OCI-LY3 (cell line): ENCODE measurements at regions not wholly inside any gene's neighbourhood (a gene's known extent, or its start where the extent isn't known, plus 50 kb on each side); places are given as distances from the start of the nearest gene placed in this dataset.

ENCODE experiments used
- H2AFZ ChIP-seq: fragments of 200-600, 300-600 bp; shearing (Covaris generic); 2 replicates; pipeline ENCODE4 v1.6.0; 2014; ENCODE audit warnings: antibody characterized with exemption, low read depth, low read length
- H3K27ac ChIP-seq: fragments of 200-600, 300-600 bp; sonication (generic); 2 replicates; pipeline ENCODE4 v1.5.1; 2014; ENCODE audit warnings: mild to moderate bottlenecking, low read length, moderate library complexity, mixed read lengths
- H3K27me3 ChIP-seq: fragments of 200-600, 300-600 bp; sonication (generic); 2 replicates; pipeline ENCODE4 v1.6.1; 2014; ENCODE audit warnings: low read depth, low read length, mixed read lengths
- H3K36me3 ChIP-seq: fragments of 200-600, 300-600 bp; sonication (generic); replicated peaks from 2 replicates; pipeline ENCODE3; 2014; ENCODE audit warnings: low read depth, low read length, mixed read lengths
- H3K4me1 ChIP-seq: fragments of 300-600, 200-600 bp; sonication (generic); 2 replicates; pipeline ENCODE4 v1.6.1; 2014; ENCODE audit warnings: low read length, mixed read lengths
- H3K4me2 ChIP-seq: fragments of 200-600, 300-600 bp; sonication (generic); 2 replicates; pipeline ENCODE4 v1.6.1; 2014; ENCODE audit warnings: low read length, mixed read lengths
- H3K4me3 ChIP-seq: fragments of 300-600, 200-600 bp; sonication (generic); 2 replicates; pipeline ENCODE4 v1.5.1; 2014; ENCODE audit warnings: antibody characterized with exemption, mild to moderate bottlenecking, low read length, moderate library complexity
- H3K79me2 ChIP-seq: fragments of 300-600, 200-600 bp; shearing (Covaris generic); 2 replicates; pipeline ENCODE4 v1.6.1; 2014; ENCODE audit warnings: mild to moderate bottlenecking, low read length, mixed read lengths
- H3K9ac ChIP-seq: fragments of 300-600, 200-600 bp; shearing (Covaris generic); 2 replicates; pipeline ENCODE4 v1.6.0; 2014; ENCODE audit warnings: mild to moderate bottlenecking, low read length, moderate library complexity
- H3K9me3 ChIP-seq: fragments of 200-600, 300-600 bp; shearing (Covaris generic); 2 replicates; pipeline ENCODE4 v1.6.1; 2014; ENCODE audit warnings: low read length, mixed read lengths; ENCODE audit not compliant: insufficient read depth
- H4K20me1 ChIP-seq: fragments of 200-600, 300-600 bp; sonication (generic); 2 replicates; pipeline ENCODE4 v1.6.1; 2016; ENCODE audit warnings: low read length, mixed read lengths; ENCODE audit not compliant: insufficient read depth
- CTCF ChIP-seq: fragments of 200-600, 300-600 bp; sonication (generic); IDR thresholded peaks from 2 replicates; pipeline ENCODE4 v1.5.1; 2014; ENCODE audit warnings: antibody characterized with exemption, low read length, low read depth
- EZH2phosphoT487 ChIP-seq: fragments of 200-600 bp; shearing (Covaris generic); IDR thresholded peaks from 2 replicates; pipeline ENCODE4 v1.6.1; 2018; ENCODE audit warnings: antibody characterized with exemption, mixed run types, low read depth

DNA sequence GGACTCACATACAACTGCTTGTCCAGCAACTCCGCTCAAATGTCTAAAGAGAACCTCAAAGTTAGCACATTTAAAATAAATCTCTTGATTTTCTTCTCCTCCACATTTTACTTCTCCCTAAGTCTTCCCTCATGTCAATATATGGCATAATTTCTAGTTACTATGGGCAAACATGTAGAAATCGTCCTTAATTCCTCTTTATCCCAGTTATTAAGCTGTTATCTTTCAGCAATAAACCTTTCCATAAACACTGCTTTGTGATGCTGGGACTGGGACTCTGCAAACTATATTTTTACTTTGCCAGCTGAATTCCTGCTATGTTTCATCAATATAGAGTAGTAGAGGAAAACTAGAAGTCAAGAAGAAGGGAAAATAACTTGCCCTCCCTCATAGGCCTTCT, 99.7 kb downstream of the KCNRG start:
- Histone ChIP-seq H2AFZ (no peak overlapping the region), H3K4me2 (no peak overlapping the region), H3K4me1 (no peaks in the 10 kb centered on the region), H3K79me2 (peaks cover 4% of the 10 kb centered on the region; the same call in 1 of the 2 replicates), H3K4me3 (no peak overlapping the region), H3K36me3 (no peaks in the 10 kb centered on the region), H4K20me1 (peaks cover 4% of the 10 kb centered on the region; the same call in 1 of the 2 replicates), H3K27ac (no peak overlapping the region), H3K27me3 (no peaks in the 10 kb centered on the region), H3K9me3 (no peaks in the 10 kb centered on the region), H3K9ac (no peak overlapping the region)
- TF ChIP-seq EZH2phosphoT487 (no peak), CTCF (no peak)

DNA sequence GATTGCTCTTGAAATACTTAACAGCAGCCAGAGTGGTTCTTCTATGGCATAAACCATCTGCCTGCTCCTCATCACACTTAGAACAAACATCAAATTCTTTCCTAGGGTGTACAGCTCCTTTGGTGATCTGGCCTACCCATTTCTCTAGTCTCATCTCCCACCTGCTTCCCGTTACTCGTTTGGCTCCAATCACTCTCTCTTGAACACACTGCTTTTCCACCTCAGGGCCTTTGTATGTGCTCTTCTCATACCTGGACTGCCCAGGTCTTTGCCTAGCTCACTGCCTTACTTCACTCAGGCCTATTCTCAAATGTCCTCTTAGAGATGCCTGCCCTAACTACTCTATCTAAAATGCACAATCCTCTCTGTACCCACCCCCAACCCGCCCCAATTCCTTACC, 100.5 kb downstream of the KCNRG start:
- H3K27ac ChIP-seq = no peak overlapping the region
- H3K9me3 ChIP-seq = no peaks in the 10 kb centered on the region
- H2AFZ ChIP-seq = no peak overlapping the region
- no peaks in the 10 kb centered on the region for H3K36me3 ChIP-seq
- TF ChIP-seq EZH2phosphoT487 = no peak
- H3K27me3 ChIP-seq = no peaks in the 10 kb centered on the region
- no peak overlapping the region for H3K4me3 ChIP-seq
- H3K79me2 ChIP-seq = peaks cover 4% of the 10 kb centered on the region; the same call in 1 of the 2 replicates
- no peak overlapping the region for H3K4me2 ChIP-seq
- H3K9ac ChIP-seq = no peak overlapping the region
- peaks cover under 1% of the 10 kb centered on the region for H3K4me1 ChIP-seq
- H4K20me1 ChIP-seq = peaks cover 4% of the 10 kb centered on the region; the same call in 1 of the 2 replicates

GRCh38 chr13:50116430-50116973, 101.3 kb downstream of the KCNRG start:
- Histone ChIP-seq H3K4me1 (peaks cover 9% of the 10 kb centered on the region), H4K20me1 (peaks cover 4% of the 10 kb centered on the region; the same call in 1 of the 2 replicates), H3K9ac (no peak overlapping the region), H3K27me3 (no peaks in the 10 kb centered on the region), H3K79me2 (peaks cover 5% of the 10 kb centered on the region; the same call in 1 of the 2 replicates), H3K36me3 (no peaks in the 10 kb centered on the region), H3K4me2 (no peak overlapping the region), H2AFZ (no peak overlapping the region), H3K4me3 (no peak overlapping the region), H3K9me3 (no peaks in the 10 kb centered on the region), H3K27ac (no peak overlapping the region)
- TF ChIP-seq CTCF (no peak), EZH2phosphoT487 (no peak)

DNA sequence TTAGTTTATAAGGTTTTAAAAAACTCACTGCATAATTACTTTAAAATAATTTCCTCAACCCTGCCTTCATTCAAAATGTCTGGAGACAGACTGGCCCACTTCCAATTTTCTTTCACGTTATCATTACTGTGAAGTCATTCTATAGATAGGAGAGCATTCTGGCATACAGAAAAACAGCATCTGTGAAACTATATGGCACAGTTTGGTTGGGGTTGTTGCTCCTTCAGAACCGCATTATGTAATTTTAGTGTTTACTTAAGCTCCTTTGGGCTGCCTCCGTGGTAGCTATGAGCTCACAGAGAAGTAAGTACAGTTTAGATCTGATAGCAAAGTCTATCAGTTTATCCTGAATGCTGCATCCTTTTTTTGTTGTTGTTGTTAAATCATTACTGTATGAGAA, 104.3 kb downstream of the KCNRG start:
- no peaks in the 10 kb centered on the region for H3K36me3 ChIP-seq
- H3K4me1 ChIP-seq = peaks cover 31% of the 10 kb centered on the region
- H3K4me3 ChIP-seq = no peak overlapping the region
- H3K4me2 ChIP-seq = no peak overlapping the region
- H3K9ac ChIP-seq = no peak overlapping the region
- no peaks in the 10 kb centered on the region for H3K9me3 ChIP-seq
- peaks cover 10% of the 10 kb centered on the region; the same call in 1 of the 2 replicates for H4K20me1 ChIP-seq
- no peaks in the 10 kb centered on the region for H3K27me3 ChIP-seq
- H3K27ac ChIP-seq = no peak overlapping the region
- no peak overlapping the region for H2AFZ ChIP-seq
- peaks cover 17% of the 10 kb centered on the region for H3K79me2 ChIP-seq
- TF ChIP-seq CTCF = no peak
- TF ChIP-seq EZH2phosphoT487 = no peak
